H1 (cell line): ENCODE measurements at regions not wholly inside any gene's neighbourhood (a gene's known extent, or its start where the extent isn't known, plus 50 kb on each side); places are given as distances from the start of the nearest gene placed in this dataset.

ENCODE experiments used
- CEBPB ChIP-seq: IDR thresholded peaks from 2 replicates; pipeline ENCODE4 v1.6.1; 2012; ENCODE audit warnings: low read depth, low read length
- TF ChIP-seq, protein P1 (sequence below): IDR thresholded peaks from 2 replicates; pipeline ENCODE4 v1.6.1; 2012; ENCODE audit warnings: inconsistent platforms

DNA sequence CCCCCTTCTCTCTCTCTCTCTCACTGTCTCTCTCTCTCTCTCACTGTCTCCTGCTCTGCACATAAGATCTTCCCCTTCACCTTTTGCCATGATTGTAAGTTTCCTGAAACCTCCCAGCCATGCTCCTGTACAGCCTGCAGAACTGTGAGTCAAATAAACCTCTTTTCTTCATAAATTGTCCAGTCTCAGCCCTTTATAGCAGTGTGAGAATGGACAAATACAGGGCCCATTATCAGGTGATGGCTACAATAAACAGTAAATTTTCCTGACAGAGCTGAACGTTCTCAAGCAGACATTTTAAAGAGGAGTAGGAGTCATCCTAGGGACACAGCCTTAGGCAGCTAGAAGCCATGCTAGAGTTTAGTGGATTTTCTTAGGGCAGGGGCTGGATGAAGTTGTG lies 1679.7 kb upstream of the B3GALT2 start:
- TF ChIP-seq CEBPB: no peak
- TF ChIP-seq, protein P1, sequence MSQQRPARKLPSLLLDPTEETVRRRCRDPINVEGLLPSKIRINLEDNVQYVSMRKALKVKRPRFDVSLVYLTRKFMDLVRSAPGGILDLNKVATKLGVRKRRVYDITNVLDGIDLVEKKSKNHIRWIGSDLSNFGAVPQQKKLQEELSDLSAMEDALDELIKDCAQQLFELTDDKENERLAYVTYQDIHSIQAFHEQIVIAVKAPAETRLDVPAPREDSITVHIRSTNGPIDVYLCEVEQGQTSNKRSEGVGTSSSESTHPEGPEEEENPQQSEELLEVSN: no peak
